ENCODE measurements at regions not wholly inside any gene's neighbourhood (a gene's known extent, or its start where the extent isn't known, plus 50 kb on each side); places are given as distances from the start of the nearest gene placed in this dataset.

DNA sequence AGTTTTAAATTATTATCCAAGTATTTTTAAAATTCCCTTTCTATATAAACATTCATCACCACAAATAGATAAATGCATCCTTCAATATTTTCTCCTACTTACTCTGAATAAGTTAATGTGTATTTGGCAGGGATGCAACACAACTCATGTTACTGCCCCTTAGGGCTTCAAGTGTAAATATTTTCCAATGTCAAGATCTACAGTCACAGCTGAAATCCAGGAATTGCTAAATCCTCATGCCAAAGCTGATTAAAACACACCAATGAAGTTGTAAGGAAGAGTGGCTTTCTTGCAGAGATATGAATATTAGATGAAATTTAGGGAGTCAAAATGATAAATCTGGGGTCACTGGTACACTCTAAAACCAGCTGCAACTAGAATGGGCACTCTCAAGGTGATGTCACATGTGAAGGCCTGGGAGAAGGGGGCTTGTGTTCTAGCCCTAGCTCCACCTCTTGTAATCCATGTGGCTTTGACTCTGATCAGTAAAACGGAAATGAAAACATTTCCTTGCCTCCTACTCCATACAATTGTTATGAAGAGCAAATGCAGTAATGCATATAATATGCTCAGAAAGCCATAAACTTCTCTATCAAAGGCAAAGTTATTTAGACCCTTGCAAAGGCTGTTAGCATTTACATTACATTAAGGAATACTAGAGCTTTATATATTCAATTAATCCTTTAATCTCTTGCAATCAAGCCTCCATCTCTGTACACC lies 228.1 kb upstream of the NFE2L3 start:
- TF ChIP-seq, protein P1, sequence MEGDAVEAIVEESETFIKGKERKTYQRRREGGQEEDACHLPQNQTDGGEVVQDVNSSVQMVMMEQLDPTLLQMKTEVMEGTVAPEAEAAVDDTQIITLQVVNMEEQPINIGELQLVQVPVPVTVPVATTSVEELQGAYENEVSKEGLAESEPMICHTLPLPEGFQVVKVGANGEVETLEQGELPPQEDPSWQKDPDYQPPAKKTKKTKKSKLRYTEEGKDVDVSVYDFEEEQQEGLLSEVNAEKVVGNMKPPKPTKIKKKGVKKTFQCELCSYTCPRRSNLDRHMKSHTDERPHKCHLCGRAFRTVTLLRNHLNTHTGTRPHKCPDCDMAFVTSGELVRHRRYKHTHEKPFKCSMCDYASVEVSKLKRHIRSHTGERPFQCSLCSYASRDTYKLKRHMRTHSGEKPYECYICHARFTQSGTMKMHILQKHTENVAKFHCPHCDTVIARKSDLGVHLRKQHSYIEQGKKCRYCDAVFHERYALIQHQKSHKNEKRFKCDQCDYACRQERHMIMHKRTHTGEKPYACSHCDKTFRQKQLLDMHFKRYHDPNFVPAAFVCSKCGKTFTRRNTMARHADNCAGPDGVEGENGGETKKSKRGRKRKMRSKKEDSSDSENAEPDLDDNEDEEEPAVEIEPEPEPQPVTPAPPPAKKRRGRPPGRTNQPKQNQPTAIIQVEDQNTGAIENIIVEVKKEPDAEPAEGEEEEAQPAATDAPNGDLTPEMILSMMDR (IDR thresholded peaks at IDR 0.05) = no peak
- no peak for TF ChIP-seq POLR2AphosphoS5 (IDR thresholded peaks at IDR 0.05)
